ENCODE measurements at regions not wholly inside any gene's neighbourhood (a gene's known extent, or its start where the extent isn't known, plus 50 kb on each side); places are given as distances from the start of the nearest gene placed in this dataset.

DNA sequence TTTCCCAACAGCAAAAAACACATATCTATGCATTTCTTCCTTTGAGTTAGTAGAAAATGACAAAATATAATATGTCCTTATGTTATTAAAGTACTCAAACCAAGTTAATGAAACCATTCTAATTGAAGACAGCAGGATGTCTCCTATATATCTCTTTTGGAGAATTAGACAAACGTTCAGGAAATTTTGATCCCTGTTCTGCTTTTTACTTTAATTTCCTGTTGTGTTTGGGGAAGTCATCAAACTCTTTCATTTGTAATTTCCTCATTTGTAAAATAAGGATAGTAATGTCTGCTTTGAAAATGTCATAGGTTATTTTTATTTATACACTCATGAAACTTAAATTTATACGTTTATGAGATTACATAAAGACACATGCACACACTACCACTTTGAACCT, 281.8 kb upstream of the ANO5 start:
- H3K27me3 ChIP-seq (ENCODE audit: control insufficient read depth, insufficient read depth, low read length) = no peaks in the 10 kb centered on the region
- no peak overlapping the region for H3K27ac ChIP-seq
- H3K79me2 ChIP-seq = no peaks in the 10 kb centered on the region
- H3K36me3 ChIP-seq (ENCODE audit: control insufficient read depth, insufficient read depth, low read length) = no peaks in the 10 kb centered on the region
- H3K4me3 ChIP-seq (ENCODE audit: low read depth, low read length) = no peak overlapping the region
- no peaks in the 10 kb centered on the region for H3K4me1 ChIP-seq
- H3K9me3 ChIP-seq (ENCODE audit: control insufficient read depth, low read length) = no peaks in the 10 kb centered on the region
- TF ChIP-seq CTCF (IDR thresholded peaks at IDR 0.05) = no peak
- no peak overlapping the region for H3K4me2 ChIP-seq (ENCODE audit: low read length)
- no peak overlapping the region for H2AFZ ChIP-seq
- no peak overlapping the region for H3K9ac ChIP-seq

DNA sequence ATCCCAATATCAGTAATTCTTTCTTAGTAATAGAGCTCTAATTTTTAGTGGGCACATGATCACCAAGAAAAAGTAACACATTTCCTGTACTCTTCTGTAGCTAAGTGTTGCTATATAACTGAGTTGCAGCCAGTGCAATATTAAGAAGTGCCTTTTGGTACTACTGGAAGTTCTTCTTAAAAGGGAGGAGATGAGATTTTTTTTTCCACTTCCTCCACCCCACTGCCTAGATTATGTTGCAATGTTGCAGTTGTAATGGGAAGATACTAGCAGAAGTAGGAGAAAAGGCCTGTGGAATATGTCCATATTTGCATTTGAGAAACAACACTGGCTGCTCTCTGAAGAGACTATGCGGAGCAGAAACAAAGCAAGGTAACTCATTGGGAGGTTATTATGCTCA, 280.6 kb upstream of the ANO5 start:
- H3K4me2 ChIP-seq (ENCODE audit: low read length) = no peak overlapping the region

GRCh38 chr11:21921151-21921550, 271.7 kb upstream of the ANO5 start:
- Histone ChIP-seq H3K27ac (no peak overlapping the region), H3K4me3 (ENCODE audit: low read depth, low read length) (no peak overlapping the region), H3K79me2 (no peaks in the 10 kb centered on the region), H3K4me1 (no peaks in the 10 kb centered on the region), H3K9me3 (ENCODE audit: control insufficient read depth, low read length) (no peaks in the 10 kb centered on the region), H3K27me3 (ENCODE audit: control insufficient read depth, insufficient read depth, low read length) (no peaks in the 10 kb centered on the region), H3K36me3 (ENCODE audit: control insufficient read depth, insufficient read depth, low read length) (no peaks in the 10 kb centered on the region), H3K4me2 (ENCODE audit: low read length) (no peak overlapping the region), H3K9ac (no peak overlapping the region), H2AFZ (no peak overlapping the region)
- TF ChIP-seq CTCF (IDR thresholded peaks at IDR 0.05) = no peak

More for the DNA sequence above, 280.6 kb upstream of the ANO5 start:
- no peak overlapping the region for H2AFZ ChIP-seq
- no peak overlapping the region for H3K27ac ChIP-seq
- H3K27me3 ChIP-seq (ENCODE audit: control insufficient read depth, insufficient read depth, low read length) = no peaks in the 10 kb centered on the region
- no peak for TF ChIP-seq CTCF (IDR thresholded peaks at IDR 0.05)
- H3K79me2 ChIP-seq = no peaks in the 10 kb centered on the region
- H3K4me1 ChIP-seq = no peaks in the 10 kb centered on the region
- H3K36me3 ChIP-seq (ENCODE audit: control insufficient read depth, insufficient read depth, low read length) = no peaks in the 10 kb centered on the region
- H3K9ac ChIP-seq = no peak overlapping the region
- H3K9me3 ChIP-seq (ENCODE audit: control insufficient read depth, low read length) = no peaks in the 10 kb centered on the region
- no peak overlapping the region for H3K4me3 ChIP-seq (ENCODE audit: low read depth, low read length)

DNA sequence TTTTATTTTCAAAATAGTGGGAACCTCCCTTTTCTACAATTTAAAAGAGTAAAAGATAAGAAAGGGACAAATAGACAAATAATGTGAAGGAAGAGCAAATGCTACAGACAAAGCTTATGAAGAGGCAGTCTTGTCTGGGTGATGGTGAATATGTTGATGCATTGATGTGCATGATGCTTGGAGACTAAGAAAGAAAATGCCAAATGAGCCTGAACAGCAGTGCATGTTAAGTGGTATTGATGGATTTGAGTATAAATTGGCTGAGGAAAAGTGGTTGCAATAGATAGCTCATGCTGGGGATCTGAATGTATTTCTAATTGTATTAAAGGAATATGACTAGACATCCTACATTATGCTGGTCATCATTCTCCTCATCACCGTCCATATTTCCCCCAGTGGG, 268.6 kb upstream of the ANO5 start:
- H3K4me1 ChIP-seq = no peaks in the 10 kb centered on the region
- no peaks in the 10 kb centered on the region for H3K79me2 ChIP-seq
- no peaks in the 10 kb centered on the region for H3K9me3 ChIP-seq (ENCODE audit: control insufficient read depth, low read length)
- no peak overlapping the region for H2AFZ ChIP-seq
- no peak overlapping the region for H3K4me2 ChIP-seq (ENCODE audit: low read length)
- no peak for TF ChIP-seq CTCF (IDR thresholded peaks at IDR 0.05)
- H3K27me3 ChIP-seq (ENCODE audit: control insufficient read depth, insufficient read depth, low read length) = no peaks in the 10 kb centered on the region
- H3K9ac ChIP-seq = no peak overlapping the region
- no peak overlapping the region for H3K27ac ChIP-seq
- H3K36me3 ChIP-seq (ENCODE audit: control insufficient read depth, insufficient read depth, low read length) = no peaks in the 10 kb centered on the region
- H3K4me3 ChIP-seq (ENCODE audit: low read depth, low read length) = no peak overlapping the region

GRCh38 chr11:21927628-21928027, 265.3 kb upstream of the ANO5 start:
- TF ChIP-seq CTCF (IDR thresholded peaks at IDR 0.05) = no peak
- Histone ChIP-seq H3K9ac (no peak overlapping the region), H3K36me3 (ENCODE audit: control insufficient read depth, insufficient read depth, low read length) (no peaks in the 10 kb centered on the region)

More at GRCh38 chr11:21927628-21928027, 265.3 kb upstream of the ANO5 start:
- H3K4me3 ChIP-seq (ENCODE audit: low read depth, low read length) = no peak overlapping the region
- H3K9me3 ChIP-seq (ENCODE audit: control insufficient read depth, low read length) = no peaks in the 10 kb centered on the region
- H3K4me1 ChIP-seq = no peaks in the 10 kb centered on the region
- H3K27ac ChIP-seq = no peak overlapping the region
- H2AFZ ChIP-seq = no peak overlapping the region
- no peaks in the 10 kb centered on the region for H3K79me2 ChIP-seq
- H3K4me2 ChIP-seq (ENCODE audit: low read length) = no peak overlapping the region
- H3K27me3 ChIP-seq (ENCODE audit: control insufficient read depth, insufficient read depth, low read length) = no peaks in the 10 kb centered on the region
